C4-2B (cell line): ENCODE measurements at regions not wholly inside any gene's neighbourhood (a gene's known extent, or its start where the extent isn't known, plus 50 kb on each side); places are given as distances from the start of the nearest gene placed in this dataset.

Experiments used
- CTCF ChIP-seq: fragments of 450-650 bp; conservative IDR thresholded peaks from 2 replicates; pipeline ENCODE4 v1.5.1; 2017; ENCODE audit warnings: mild to moderate bottlenecking
- ZFX ChIP-seq: fragments of 450-650 bp; IDR thresholded peaks from 2 replicates; pipeline ENCODE4 v1.6.1; 2017

- TF ChIP-seq CTCF (no peak), ZFX (no peak)
Observed at GRCh38 chr5:56492812-56493211, 259.7 kb upstream of the ANKRD55 start.
